ENCODE measurements at regions not wholly inside any gene's neighbourhood (a gene's known extent, or its start where the extent isn't known, plus 50 kb on each side); places are given as distances from the start of the nearest gene placed in this dataset.

DNA sequence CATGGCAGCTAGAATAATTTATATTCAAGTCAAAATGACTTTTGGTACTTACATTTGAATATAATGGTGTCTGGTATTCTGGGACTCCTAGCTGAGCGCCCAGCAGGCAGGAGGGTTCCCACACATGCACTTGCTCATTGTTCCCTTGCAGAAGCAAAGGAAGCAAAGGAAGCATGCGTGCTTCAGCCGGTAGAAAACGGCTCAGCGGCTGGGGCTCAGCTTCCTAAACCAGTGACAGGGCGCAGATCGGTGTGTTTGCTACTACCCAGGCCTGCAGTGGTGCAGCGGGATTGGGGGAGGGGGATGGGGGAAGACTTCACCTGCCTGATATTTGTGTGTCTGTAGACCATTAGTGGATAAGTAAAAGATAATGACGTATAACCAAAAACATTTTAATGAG lies 978.3 kb upstream of the TENM3 start:
- TF ChIP-seq POLR2A (IDR thresholded peaks at IDR 0.05) = no peak
- TF ChIP-seq, protein P1, sequence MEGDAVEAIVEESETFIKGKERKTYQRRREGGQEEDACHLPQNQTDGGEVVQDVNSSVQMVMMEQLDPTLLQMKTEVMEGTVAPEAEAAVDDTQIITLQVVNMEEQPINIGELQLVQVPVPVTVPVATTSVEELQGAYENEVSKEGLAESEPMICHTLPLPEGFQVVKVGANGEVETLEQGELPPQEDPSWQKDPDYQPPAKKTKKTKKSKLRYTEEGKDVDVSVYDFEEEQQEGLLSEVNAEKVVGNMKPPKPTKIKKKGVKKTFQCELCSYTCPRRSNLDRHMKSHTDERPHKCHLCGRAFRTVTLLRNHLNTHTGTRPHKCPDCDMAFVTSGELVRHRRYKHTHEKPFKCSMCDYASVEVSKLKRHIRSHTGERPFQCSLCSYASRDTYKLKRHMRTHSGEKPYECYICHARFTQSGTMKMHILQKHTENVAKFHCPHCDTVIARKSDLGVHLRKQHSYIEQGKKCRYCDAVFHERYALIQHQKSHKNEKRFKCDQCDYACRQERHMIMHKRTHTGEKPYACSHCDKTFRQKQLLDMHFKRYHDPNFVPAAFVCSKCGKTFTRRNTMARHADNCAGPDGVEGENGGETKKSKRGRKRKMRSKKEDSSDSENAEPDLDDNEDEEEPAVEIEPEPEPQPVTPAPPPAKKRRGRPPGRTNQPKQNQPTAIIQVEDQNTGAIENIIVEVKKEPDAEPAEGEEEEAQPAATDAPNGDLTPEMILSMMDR (IDR thresholded peaks at IDR 0.05) = no peak
- TF ChIP-seq POLR2AphosphoS5 (IDR thresholded peaks at IDR 0.05; ENCODE audit: insufficient read depth in 1 of 2, low read depth in 1 of 2) = no peak

Data from vagina (tissue), 2 donors.